Ovary (tissue), 3 donors: ENCODE measurements at regions not wholly inside any gene's neighbourhood (a gene's known extent, or its start where the extent isn't known, plus 50 kb on each side); places are given as distances from the start of the nearest gene placed in this dataset.

Experiments
- POLR2A ChIP-seq: fragments of 450-650 bp; IDR thresholded peaks from one replicate; pipeline ENCODE4 v1.6.1; 2017; ENCODE audit warnings: antibody characterized with exemption, mild to moderate bottlenecking, moderate library complexity
- TF ChIP-seq, protein P1 (sequence below), 3 donors: fragments of 450-650 bp in 2 of 3; fragments of 200-600 bp in 1 of 3; IDR thresholded peaks; one replicate each; pipeline versions ENCODE4 v1.5.1 to v1.8.0; 2016 to 2022; ENCODE audit warnings: antibody characterized with exemption in 3 of 3, mild to moderate bottlenecking in 1 of 3
- donor health status: DM: no; HTN: no; CAD: no.

DNA sequence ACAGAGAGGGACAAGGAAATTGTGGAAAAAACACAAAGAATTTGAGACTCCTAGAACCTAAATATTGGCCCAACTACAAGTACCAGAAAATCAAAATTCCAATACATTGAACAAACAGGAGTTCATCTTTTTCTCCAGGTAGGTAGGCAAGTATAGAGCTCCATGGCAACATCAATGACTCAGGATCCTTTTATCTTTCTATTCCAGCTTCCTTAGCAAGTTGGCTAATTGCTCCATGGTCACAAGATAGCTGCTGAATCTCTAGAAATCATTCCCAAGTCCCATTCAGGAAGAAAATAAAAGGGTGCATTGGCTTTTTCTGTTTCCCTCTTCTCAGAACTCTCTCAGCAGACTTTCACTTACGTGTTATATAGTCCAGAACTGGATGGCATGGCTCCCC is 117.9 kb upstream of the MAN2A1 start:
- TF ChIP-seq, protein P1, sequence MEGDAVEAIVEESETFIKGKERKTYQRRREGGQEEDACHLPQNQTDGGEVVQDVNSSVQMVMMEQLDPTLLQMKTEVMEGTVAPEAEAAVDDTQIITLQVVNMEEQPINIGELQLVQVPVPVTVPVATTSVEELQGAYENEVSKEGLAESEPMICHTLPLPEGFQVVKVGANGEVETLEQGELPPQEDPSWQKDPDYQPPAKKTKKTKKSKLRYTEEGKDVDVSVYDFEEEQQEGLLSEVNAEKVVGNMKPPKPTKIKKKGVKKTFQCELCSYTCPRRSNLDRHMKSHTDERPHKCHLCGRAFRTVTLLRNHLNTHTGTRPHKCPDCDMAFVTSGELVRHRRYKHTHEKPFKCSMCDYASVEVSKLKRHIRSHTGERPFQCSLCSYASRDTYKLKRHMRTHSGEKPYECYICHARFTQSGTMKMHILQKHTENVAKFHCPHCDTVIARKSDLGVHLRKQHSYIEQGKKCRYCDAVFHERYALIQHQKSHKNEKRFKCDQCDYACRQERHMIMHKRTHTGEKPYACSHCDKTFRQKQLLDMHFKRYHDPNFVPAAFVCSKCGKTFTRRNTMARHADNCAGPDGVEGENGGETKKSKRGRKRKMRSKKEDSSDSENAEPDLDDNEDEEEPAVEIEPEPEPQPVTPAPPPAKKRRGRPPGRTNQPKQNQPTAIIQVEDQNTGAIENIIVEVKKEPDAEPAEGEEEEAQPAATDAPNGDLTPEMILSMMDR (IDR thresholded peaks at IDR 0.05) = no peak
- TF ChIP-seq POLR2A = no peak
